Vagina (tissue), 2 donors: ENCODE measurements at regions not wholly inside any gene's neighbourhood (a gene's known extent, or its start where the extent isn't known, plus 50 kb on each side); places are given as distances from the start of the nearest gene placed in this dataset.

Experiments used
- CTCF ChIP-seq, 3 experiments: fragments of 450-650 bp in 2 of 3; fragments of 200-600 bp in 1 of 3; sonication (generic) in 1 of 3; IDR thresholded peaks; one replicate each; pipeline ENCODE4 v1.5.1; 2017 to 2019; ENCODE audit warnings: antibody characterized with exemption in 3 of 3, mild to moderate bottlenecking in 2 of 3, moderate library complexity in 2 of 3
- POLR2A ChIP-seq, 2 donors: fragments of 450-650 bp; IDR thresholded peaks; one replicate each; pipeline ENCODE4 v1.6.1; 2017; ENCODE audit warnings: antibody characterized with exemption in 2 of 2, mild to moderate bottlenecking in 2 of 2, moderate library complexity in 2 of 2
- POLR2AphosphoS5 ChIP-seq, 2 donors: sonication (generic); formaldehyde crosslinking; IDR thresholded peaks; one replicate each; pipeline ENCODE4 v1.9.0; 2017; ENCODE audit warnings: antibody characterized with exemption in 2 of 2, mild to moderate bottlenecking in 2 of 2, low read depth in 1 of 2; ENCODE audit not compliant: insufficient read depth in 1 of 2

DNA sequence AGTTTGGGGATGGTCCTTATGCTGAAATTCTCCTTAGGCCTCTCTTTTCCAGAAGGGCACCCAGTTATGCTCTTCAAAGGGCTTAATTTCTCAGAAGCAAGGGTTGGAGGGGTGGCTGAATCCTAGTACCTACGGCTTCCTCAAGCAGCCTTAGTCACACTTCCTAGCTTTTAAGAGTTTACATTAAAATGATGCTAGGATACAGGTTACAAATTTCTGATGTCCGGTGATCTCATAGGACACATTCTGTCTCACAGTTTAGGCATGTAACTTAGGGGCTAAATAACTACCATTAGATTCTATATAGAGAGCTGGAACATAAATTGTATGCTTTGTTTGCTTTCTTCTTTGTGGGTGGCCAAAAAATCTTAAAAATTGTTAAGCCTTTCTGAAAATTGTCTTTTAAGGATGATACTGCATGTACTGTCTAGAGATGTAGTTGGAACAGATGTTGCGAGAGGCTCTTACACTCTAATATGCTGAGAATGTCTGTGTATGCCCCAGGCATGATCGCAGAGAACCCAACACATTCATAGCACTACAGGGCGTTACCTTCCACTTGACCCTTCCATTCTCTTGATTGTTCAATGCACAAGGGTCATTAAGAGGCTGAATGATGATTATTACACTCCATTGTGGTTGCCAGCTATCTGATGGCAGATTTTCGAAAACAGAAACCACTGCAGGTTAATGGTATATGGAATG, 139.1 kb downstream of the TMEM38B start:
- TF ChIP-seq POLR2A (IDR thresholded peaks at IDR 0.05) (no peak), CTCF (IDR thresholded peaks at IDR 0.05) (no peak), POLR2AphosphoS5 (IDR thresholded peaks at IDR 0.05; ENCODE audit: insufficient read depth in 1 of 2, low read depth in 1 of 2) (no peak)
